Stimulated activated CD4-positive, alpha-beta T cell treated with anti-CD3 and anti-CD28 coated beads, Interleukin-1b, Interleukin-23, amount 100 ng/mL, for 48 hours (primary cell): ENCODE measurements at regions not wholly inside any gene's neighbourhood (a gene's known extent, or its start where the extent isn't known, plus 50 kb on each side); places are given as distances from the start of the nearest gene placed in this dataset.

Experiments used
- DNase-seq: peaks from one replicate; pipeline ENCODE4 v3.0.0-alpha.2; 2020

GRCh38 chrX:13142891-13143290 lies 98.5 kb upstream of the FAM9C start:
- DNase-seq: no peak

- DNase-seq: no peak
Observed at GRCh38 chrX:13140007-13140406, 95.6 kb upstream of the FAM9C start.

DNA sequence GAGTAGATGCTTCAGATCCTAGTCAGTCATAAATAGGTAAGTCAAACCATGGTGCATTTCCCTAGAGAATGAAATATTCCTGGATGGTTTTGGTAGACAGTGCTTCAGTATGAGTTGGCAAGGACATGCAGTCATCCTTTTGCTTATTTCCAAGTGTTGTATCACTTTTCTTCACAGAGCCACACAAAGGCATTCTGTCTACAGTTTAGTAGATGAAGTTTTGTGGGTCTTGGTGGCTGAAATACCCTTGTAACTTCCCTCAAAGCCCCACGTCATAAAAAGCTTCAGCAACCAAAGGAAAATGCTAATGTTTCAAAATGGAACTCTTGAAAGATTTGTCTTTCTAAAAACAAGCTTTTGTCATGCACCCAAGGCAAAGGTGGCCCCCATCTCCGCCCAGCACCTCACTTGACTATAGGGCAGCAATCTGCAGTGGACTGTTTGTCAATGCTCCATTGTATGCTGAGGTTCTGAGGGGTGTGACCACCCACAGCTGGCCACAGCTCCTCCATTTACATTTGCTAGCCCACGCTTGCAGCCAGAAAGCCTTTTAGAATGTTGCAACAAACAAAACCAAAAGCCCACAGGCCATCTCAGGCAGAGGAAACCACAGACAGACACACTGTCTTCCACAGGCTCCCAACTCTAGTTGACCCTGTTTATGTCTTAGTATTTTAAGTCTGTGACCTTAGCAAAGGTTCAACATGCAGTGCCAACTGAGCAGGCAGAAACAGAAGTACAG lies 87.1 kb upstream of the FAM9C start:
- DNase-seq: no peak

GRCh38 chrX:13130816-13131215 lies 86.4 kb upstream of the FAM9C start:
- no peak for DNase-seq

DNA sequence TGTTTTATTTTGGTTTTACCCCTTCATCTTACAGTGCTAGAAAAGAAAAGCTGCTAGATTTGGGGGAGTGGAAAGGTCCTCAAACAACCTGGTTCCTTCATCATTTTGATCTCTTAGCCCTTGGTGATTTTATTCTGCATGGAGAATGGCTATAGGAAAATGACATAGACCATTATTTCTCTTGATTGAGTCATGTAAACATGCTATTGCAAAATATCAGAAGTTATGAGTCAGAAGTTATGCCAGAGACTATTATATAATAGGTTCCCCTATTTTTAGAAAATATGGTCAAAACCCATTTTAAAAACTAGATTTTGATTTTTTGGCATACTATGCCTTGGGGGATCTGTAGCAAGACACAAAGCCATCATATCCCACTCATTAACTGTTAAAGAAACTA lies 83.7 kb upstream of the FAM9C start:
- no peak for DNase-seq

DNA sequence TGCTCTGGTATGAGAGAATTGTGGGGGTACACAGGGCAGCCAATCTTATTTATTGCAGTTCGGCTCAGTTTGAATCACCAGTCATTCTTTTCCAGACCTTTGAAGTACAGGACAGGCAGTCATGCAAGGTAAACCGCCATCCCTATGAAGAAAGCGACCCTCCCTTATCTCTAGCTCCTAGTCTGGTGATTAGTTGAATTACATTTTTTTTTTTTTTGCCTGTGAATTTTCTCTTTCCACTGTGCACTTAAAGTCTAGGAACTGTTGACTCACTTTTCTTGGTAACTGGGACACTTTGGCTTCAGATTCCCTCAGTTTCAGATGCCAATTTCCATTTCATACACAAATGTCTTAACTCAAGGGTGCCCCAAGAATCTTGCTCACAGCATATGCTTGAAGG lies 82.4 kb upstream of the FAM9C start:
- DNase-seq: no peak

DNA sequence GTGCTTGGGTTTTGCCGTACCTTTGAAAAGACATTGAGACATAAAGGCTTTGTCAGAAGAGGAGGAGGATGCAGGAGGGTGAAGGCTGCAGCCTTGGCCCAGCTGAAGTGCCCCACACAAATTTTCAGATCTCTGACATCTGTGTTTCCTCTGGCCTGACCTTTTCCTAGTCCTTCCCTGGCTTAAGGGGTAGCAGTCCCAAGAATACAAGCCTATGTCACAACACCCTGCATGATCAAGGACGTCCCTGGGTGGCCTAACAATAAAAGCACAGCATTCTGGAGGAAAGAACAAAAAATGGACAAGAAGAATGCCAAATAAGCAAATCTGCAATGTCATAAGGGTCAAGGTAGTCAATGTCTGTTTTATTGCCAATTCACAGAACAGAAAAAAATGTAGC lies 80.8 kb upstream of the FAM9C start:
- no peak for DNase-seq

DNA sequence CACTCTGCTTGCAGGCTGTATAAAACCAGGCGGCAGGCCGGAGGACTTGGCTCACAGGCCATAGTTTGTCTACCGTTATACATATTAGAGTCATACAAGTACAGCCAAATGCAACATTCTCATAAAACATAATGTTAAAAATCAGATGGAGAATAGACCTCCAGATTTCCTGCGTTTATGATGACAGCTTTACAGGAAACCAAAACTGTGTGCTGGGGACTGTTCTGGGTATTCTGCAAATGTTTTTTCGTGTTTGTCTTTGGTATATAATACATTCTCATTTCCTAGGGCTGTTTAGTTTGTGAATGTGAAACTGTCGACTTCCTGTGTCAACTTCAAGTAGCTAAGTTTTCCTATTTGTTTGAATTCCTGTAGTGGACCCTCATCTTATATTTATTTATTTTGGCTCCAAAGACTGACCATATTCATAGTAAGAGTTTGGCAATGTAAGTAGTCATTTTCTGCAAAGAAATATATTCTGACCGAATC lies 79.5 kb upstream of the FAM9C start:
- DNase-seq: no peak

- DNase-seq: no peak
Observed at GRCh38 chrX:13123247-13123856, 78.9 kb upstream of the FAM9C start.

DNA sequence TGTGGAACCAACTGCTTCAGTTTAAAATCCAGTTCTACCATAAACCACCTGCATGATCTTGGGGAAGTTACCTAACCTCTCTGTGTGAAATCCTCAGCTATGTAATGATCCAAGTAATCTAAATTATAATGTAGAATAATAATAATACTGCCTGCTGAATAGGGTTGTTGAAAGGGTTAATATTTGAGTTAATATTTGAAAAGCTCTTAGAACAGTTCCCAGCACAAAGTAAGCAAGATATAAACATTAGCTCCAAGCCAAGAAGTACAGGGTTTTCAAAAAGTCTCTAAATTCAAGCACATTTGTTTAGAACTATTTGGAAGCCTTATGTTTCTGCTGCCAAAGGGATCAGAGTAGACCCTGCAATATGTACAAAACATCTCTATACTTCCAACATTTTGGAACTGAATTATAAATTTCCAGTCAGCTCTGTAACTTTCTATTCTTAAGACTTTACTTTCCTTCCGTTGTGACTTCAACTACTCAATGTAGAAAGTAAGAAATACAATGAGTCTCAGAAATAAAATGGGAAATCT lies 76.7 kb upstream of the FAM9C start:
- no peak for DNase-seq

DNA sequence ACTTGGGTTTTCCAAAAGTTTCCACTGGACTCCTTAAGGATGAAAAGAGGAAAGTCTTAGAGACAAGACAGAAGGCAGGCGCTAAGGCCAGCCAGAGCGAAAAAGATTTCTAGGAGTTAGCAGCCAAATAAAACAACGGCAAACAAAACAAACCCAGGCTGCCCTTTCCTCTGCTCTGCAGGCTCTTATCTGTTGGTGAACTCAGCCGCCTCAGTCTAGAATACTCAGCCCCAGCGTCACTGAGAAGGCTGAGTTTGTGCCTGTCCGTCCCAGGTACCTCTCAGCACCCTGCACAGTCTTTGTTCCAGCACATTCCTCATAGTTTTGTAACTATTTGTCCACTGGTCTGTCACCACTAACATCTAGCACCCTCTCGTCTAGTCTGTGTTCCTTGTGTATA lies 75.6 kb upstream of the FAM9C start:
- no peak for DNase-seq

GRCh38 chrX:13119386-13119785 lies 75.0 kb upstream of the FAM9C start:
- no peak for DNase-seq

GRCh38 chrX:13115146-13115855 lies 70.9 kb upstream of the FAM9C start:
- DNase-seq: no peak

GRCh38 chrX:13112499-13112898 lies 68.1 kb upstream of the FAM9C start:
- no peak for DNase-seq

DNA sequence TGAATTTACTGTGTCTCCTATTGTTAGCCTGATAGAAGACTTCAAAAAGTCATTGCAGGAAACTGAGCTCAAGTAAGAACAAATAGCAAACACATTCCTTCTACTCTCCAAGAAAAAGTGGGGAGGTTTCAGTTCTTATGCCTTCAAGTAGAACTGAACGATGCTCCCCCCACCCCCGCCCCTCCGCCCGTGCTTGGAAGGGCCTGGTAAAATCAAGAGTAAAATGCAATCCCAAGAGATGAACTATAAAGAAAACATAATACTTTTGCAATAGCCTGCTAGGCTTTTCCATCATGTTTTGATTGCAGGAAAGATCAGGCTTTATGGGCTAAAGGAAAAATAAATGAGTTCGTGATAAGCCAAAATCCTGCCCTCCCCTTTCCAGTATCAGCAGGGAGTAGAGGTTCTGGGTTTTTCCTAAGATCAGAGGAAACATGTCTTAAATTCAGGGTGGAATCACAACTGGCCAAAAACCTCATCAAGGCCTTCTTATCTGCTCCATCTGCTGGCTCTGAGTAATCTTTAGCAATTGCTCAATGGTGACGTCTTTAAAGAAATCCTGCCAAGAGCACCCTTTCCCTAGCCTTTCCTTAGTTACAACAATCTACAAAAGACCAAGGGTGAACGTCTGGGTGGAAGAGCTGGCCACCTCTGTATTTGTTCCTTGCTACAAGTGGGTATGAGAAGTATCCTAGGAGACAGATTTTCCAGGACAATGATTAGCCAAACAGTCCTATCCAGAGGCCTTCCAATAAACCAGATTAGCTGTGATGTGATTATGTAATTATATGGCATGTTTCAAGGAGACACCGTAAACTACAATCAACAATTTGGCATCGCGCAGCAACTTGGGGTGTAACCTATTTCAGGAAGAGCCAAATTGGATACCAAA lies 66.3 kb upstream of the FAM9C start:
- no peak for DNase-seq

- no peak for DNase-seq
Observed at GRCh38 chrX:13109817-13110216, 65.4 kb upstream of the FAM9C start.

GRCh38 chrX:13103914-13104274 lies 59.5 kb upstream of the FAM9C start:
- no peak for DNase-seq

- no peak for DNase-seq
Observed at GRCh38 chrX:13103188-13103913, 58.9 kb upstream of the FAM9C start.

- DNase-seq: no peak
Observed at GRCh38 chrX:13102636-13103035, 58.2 kb upstream of the FAM9C start.

GRCh38 chrX:13101441-13102139 lies 57.2 kb upstream of the FAM9C start:
- peak; percentile 50 for DNase-seq

DNA sequence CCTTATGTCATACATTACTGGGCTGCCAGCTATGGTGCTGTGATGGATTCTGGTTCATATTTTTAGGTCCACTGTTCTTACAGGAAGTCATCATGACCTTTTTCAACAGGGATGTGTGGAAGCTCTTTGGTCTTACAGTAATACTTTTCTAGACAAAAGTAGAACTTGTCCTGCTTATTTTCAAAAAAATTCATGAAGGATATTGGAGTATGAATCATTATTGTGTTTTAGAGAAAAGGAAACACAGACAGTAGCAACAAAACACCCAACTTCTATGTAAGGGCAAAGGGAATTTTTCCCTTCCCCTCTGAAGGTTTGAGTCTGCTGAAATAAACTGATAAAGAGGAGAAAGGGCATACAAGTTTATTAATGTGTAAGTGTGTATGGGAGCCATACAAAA lies 54.7 kb upstream of the FAM9C start:
- no peak for DNase-seq

- DNase-seq: no peak
Observed at GRCh38 chrX:13096728-13097127, 52.3 kb upstream of the FAM9C start.
